GM10248 (cell line): ENCODE measurements at regions not wholly inside any gene's neighbourhood (a gene's known extent, or its start where the extent isn't known, plus 50 kb on each side); places are given as distances from the start of the nearest gene placed in this dataset.

Experiments
- CTCF ChIA-PET: fragments of 300-600 bp; sonication (Branson Sonifier 250); formaldehyde crosslinking; extraction: SDS; loops from one replicate; lab custom pipeline; 2021; ENCODE audit warnings: antibody characterized with exemption; lab: Yijun Ruan, JAX
- POLR2A ChIA-PET: fragments of 350-650 bp; sonication (Branson Sonifier 250); formaldehyde crosslinking; extraction: SDS; loops from one replicate; lab custom pipeline; 2020; ENCODE audit warnings: antibody characterized with exemption; lab: Yijun Ruan, JAX
- DNase-seq: peaks from one replicate; pipeline ENCODE4 v3.0.0; 2012; ENCODE audit errors: extremely low spot score
- CTCF ChIP-seq: IDR thresholded peaks from 2 replicates; pipeline ENCODE4 v1.5.1; 2012; ENCODE audit warnings: mild to moderate bottlenecking, low read depth; ENCODE audit errors: extremely low read depth, missing control alignments, control extremely low read depth

GRCh38 chr22:27003297-27003696 lies 345.9 kb downstream of the MIAT start:
- ChIA-PET POLR2A (no interaction called here), CTCF (no interaction called here)
- TF ChIP-seq CTCF = no peak
- DNase-seq = no peak

GRCh38 chr22:27004434-27004833 lies 347.0 kb downstream of the MIAT start:
- CTCF ChIA-PET = no interaction called here
- POLR2A ChIA-PET = no interaction called here
- no peak for TF ChIP-seq CTCF
- DNase-seq = no peak

GRCh38 chr22:27008454-27008853 lies 351.1 kb downstream of the MIAT start:
- ChIA-PET CTCF (no interaction called here), POLR2A (no interaction called here)
- no peak for DNase-seq
- TF ChIP-seq CTCF = no peak

GRCh38 chr22:27011133-27011532 lies 353.7 kb downstream of the MIAT start:
- DNase-seq = no peak
- ChIA-PET POLR2A (no interaction called here), CTCF (no interaction called here)
- TF ChIP-seq CTCF = no peak

GRCh38 chr22:27011717-27012116 lies 354.3 kb downstream of the MIAT start:
- CTCF ChIA-PET = no interaction called here
- POLR2A ChIA-PET = no interaction called here
- no peak for DNase-seq
- TF ChIP-seq CTCF = no peak

- POLR2A ChIA-PET = no interaction called here
- no peak for TF ChIP-seq CTCF
- CTCF ChIA-PET = no interaction called here
- DNase-seq = no peak
These were observed 362.4 kb downstream of the MIAT start for GRCh38 chr22:27019827-27020226.

GRCh38 chr22:27022274-27022895 lies 365.0 kb downstream of the MIAT start:
- TF ChIP-seq CTCF = no peak
- CTCF ChIA-PET = no interaction called here
- no peak for DNase-seq
- POLR2A ChIA-PET = no interaction called here
